ENCODE measurements at regions not wholly inside any gene's neighbourhood (a gene's known extent, or its start where the extent isn't known, plus 50 kb on each side); places are given as distances from the start of the nearest gene placed in this dataset.
"Not testable (repeated sequence)": the region's sequence is repeated elsewhere in the genome, so short reads cannot be mapped to it uniquely, and the experiment has no call there.

GRCh38 chr6:106727480-106728149 lies 98.2 kb downstream of the QRSL1 start:
- no peaks in the 10 kb centered on the region for H3K36me3 ChIP-seq (ENCODE audit: low read depth)
- 0 out of 2 replicates have a peak, but pooled peaks cover 5% of the 10 kb centered on the region for H3F3A ChIP-seq (ENCODE audit: insufficient read depth, low read depth)
- H3K27me3 ChIP-seq (ENCODE audit: insufficient read depth, low read depth): no peaks in the 10 kb centered on the region
- H3K79me2 ChIP-seq (ENCODE audit: low read depth): no peaks in the 10 kb centered on the region
- BruUV-seq (replicated peaks): no TSS peak
- H3K4me1 ChIP-seq (replicated peaks; ENCODE audit: insufficient read depth): no peaks in the 10 kb centered on the region
- CTCF ChIA-PET: no interaction called here
- no peak for DNase-seq
- H3K4me3 ChIP-seq: no peak overlapping the region
- no peaks in the 10 kb centered on the region for H3K9me3 ChIP-seq (ENCODE audit: insufficient read depth, low read depth)
- intact Hi-C loops (cut with micrococcal nuclease; ENCODE audit: unreplicated experiment): no loop called here
- no peak overlapping the region for H3K4me2 ChIP-seq
- TF ChIP-seq EZH2 (IDR thresholded peaks at IDR 0.05; ENCODE audit: low read depth): no peak
- TF ChIP-seq CTCF (conservative IDR thresholded peaks at IDR 0.05): no peak
- H3K9me2 ChIP-seq (ENCODE audit: insufficient read depth): no peaks in the 10 kb centered on the region
- H3K27ac ChIP-seq: no peak overlapping the region
- POLR2A ChIA-PET (ENCODE audit: unreplicated experiment): interaction anchor here (0.6 kb wide), 1 partner anchor 20 kb away, joined by 5 read pairs; no protein-coding TSS in a partner anchor
- H4K20me1 ChIP-seq (ENCODE audit: insufficient read depth): no peaks in the 10 kb centered on the region
- H2AFZ ChIP-seq: no peak overlapping the region

- Histone ChIP-seq H3K9me2 (ENCODE audit: insufficient read depth) (no peaks in the 10 kb centered on the region), H3K4me3 (no peak overlapping the region), H3K79me2 (ENCODE audit: low read depth) (no peaks in the 10 kb centered on the region), H2AFZ (no peak overlapping the region), H3K9me3 (ENCODE audit: insufficient read depth, low read depth) (no peaks in the 10 kb centered on the region), H3K4me2 (no peak overlapping the region), H3K27me3 (ENCODE audit: insufficient read depth, low read depth) (no peaks in the 10 kb centered on the region), H3K36me3 (ENCODE audit: low read depth) (no peaks in the 10 kb centered on the region), H3K27ac (no peak overlapping the region), H4K20me1 (ENCODE audit: insufficient read depth) (no peaks in the 10 kb centered on the region), H3K4me1 (replicated peaks; ENCODE audit: insufficient read depth) (peaks cover 12% of the 10 kb centered on the region), H3F3A (ENCODE audit: insufficient read depth, low read depth) (0 out of 2 replicates have a peak, but pooled peaks cover 5% of the 10 kb centered on the region)
- no peak for DNase-seq
- intact Hi-C loops (cut with micrococcal nuclease; ENCODE audit: unreplicated experiment): no loop called here
- BruUV-seq (replicated peaks): no TSS peak
- POLR2A ChIA-PET (ENCODE audit: unreplicated experiment): no interaction called here
- CTCF ChIA-PET: no interaction called here
- no peak for TF ChIP-seq CTCF (conservative IDR thresholded peaks at IDR 0.05)
- TF ChIP-seq EZH2 (IDR thresholded peaks at IDR 0.05; ENCODE audit: low read depth): no peak
These were observed 95.5 kb downstream of the QRSL1 start for GRCh38 chr6:106724848-106725247.

GRCh38 chr6:106724337-106724736 lies 95.0 kb downstream of the QRSL1 start:
- Histone ChIP-seq H3K4me2 (no peak overlapping the region), H3K9me3 (ENCODE audit: insufficient read depth, low read depth) (no peaks in the 10 kb centered on the region), H3K36me3 (ENCODE audit: low read depth) (no peaks in the 10 kb centered on the region), H4K20me1 (ENCODE audit: insufficient read depth) (no peaks in the 10 kb centered on the region), H3K4me3 (no peak overlapping the region), H3K27ac (no peak overlapping the region), H3K27me3 (ENCODE audit: insufficient read depth, low read depth) (no peaks in the 10 kb centered on the region), H3K79me2 (ENCODE audit: low read depth) (no peaks in the 10 kb centered on the region), H3F3A (ENCODE audit: insufficient read depth, low read depth) (0 out of 2 replicates have a peak, but pooled peaks cover 5% of the 10 kb centered on the region), H3K9me2 (ENCODE audit: insufficient read depth) (no peaks in the 10 kb centered on the region), H3K4me1 (replicated peaks; ENCODE audit: insufficient read depth) (peaks cover 12% of the 10 kb centered on the region), H2AFZ (no peak overlapping the region)
- intact Hi-C loops (cut with micrococcal nuclease; ENCODE audit: unreplicated experiment): no loop called here
- BruUV-seq (replicated peaks): no TSS peak
- POLR2A ChIA-PET (ENCODE audit: unreplicated experiment): no interaction called here
- TF ChIP-seq CTCF (conservative IDR thresholded peaks at IDR 0.05) (no peak), EZH2 (IDR thresholded peaks at IDR 0.05; ENCODE audit: low read depth) (no peak)
- DNase-seq: no peak
- CTCF ChIA-PET: no interaction called here

- H3K9me3 ChIP-seq (ENCODE audit: insufficient read depth, low read depth); H3F3A ChIP-seq (ENCODE audit: insufficient read depth, low read depth); H4K20me1 ChIP-seq (ENCODE audit: insufficient read depth); DNase-seq; H3K27me3 ChIP-seq (ENCODE audit: insufficient read depth, low read depth); H3K36me3 ChIP-seq (ENCODE audit: low read depth); H3K4me2 ChIP-seq; CTCF ChIA-PET; H3K27ac ChIP-seq; H3K79me2 ChIP-seq (ENCODE audit: low read depth); intact Hi-C loops (cut with micrococcal nuclease; ENCODE audit: unreplicated experiment); BruUV-seq (replicated peaks); H2AFZ ChIP-seq; H3K4me3 ChIP-seq; POLR2A ChIA-PET (ENCODE audit: unreplicated experiment); H3K9me2 ChIP-seq (ENCODE audit: insufficient read depth): not testable (repeated sequence)
- H3K4me1 ChIP-seq (replicated peaks; ENCODE audit: insufficient read depth): peaks cover 12% of the 10 kb centered on the region
These were observed 94.0 kb downstream of the QRSL1 start for GRCh38 chr6:106723419-106723818.

- H2AFZ ChIP-seq; H3K9me2 ChIP-seq (ENCODE audit: insufficient read depth); intact Hi-C loops (cut with micrococcal nuclease; ENCODE audit: unreplicated experiment); H4K20me1 ChIP-seq (ENCODE audit: insufficient read depth); H3K4me3 ChIP-seq; POLR2A ChIA-PET (ENCODE audit: unreplicated experiment); H3K79me2 ChIP-seq (ENCODE audit: low read depth); H3K9me3 ChIP-seq (ENCODE audit: insufficient read depth, low read depth); H3F3A ChIP-seq (ENCODE audit: insufficient read depth, low read depth); H3K36me3 ChIP-seq (ENCODE audit: low read depth); CTCF ChIA-PET; BruUV-seq (replicated peaks); H3K27me3 ChIP-seq (ENCODE audit: insufficient read depth, low read depth); H3K27ac ChIP-seq: not testable (repeated sequence)
- Histone ChIP-seq H3K4me2 (peak overlapping the region; percentile 10), H3K4me1 (replicated peaks; ENCODE audit: insufficient read depth) (peaks cover 12% of the 10 kb centered on the region)
- peak in 1 of 2 experiments; percentile 55 for DNase-seq
These were observed 91.8 kb downstream of the QRSL1 start for GRCh38 chr6:106721189-106721588.

Measured in PC-9 (cell line).